CD14-positive monocyte (primary cell): ENCODE measurements at regions not wholly inside any gene's neighbourhood (a gene's known extent, or its start where the extent isn't known, plus 50 kb on each side); places are given as distances from the start of the nearest gene placed in this dataset.
"Not testable (repeated sequence)": the region's sequence is repeated elsewhere in the genome, so short reads cannot be mapped to it uniquely, and the experiment has no call there.

Experiments
- DNase-seq, 3 donors: peaks; one replicate each; pipeline ENCODE4 v3.0.0-alpha.2; 2011 to 2022
- H2AFZ ChIP-seq: 2 replicates; pipeline ENCODE4 v1.6.0; 2012; ENCODE audit warnings: mild to moderate bottlenecking, low read depth, low read length, inconsistent platforms; ENCODE audit not compliant: insufficient read depth, poor library complexity, severe bottlenecking
- H3K27ac ChIP-seq, 2 donors: 1 replicate in 1 of 2; 2 replicates in 1 of 2; pipeline ENCODE4 v1.5.1; 2012 to 2013; ENCODE audit warnings: low read length in 2 of 2, control low read depth in 1 of 2, inconsistent platforms in 1 of 2, low read depth in 1 of 2, mild to moderate bottlenecking in 1 of 2
- H3K27me3 ChIP-seq, 2 donors: one replicate each; pipeline versions ENCODE4 v1.6.0 to v1.6.1; 2011 to 2013; ENCODE audit warnings: low read length in 2 of 2; ENCODE audit not compliant: control insufficient read depth in 2 of 2, insufficient read depth in 2 of 2
- H3K36me3 ChIP-seq, 2 donors: replicated peaks in 1 of 2; 1 replicate in 1 of 2; 2 replicates in 1 of 2; pipeline versions ENCODE4 v1.5.1 to v1.6.1; 2012 to 2013; ENCODE audit warnings: low read length in 2 of 2, control low read depth in 1 of 2, inconsistent platforms in 1 of 2, mild to moderate bottlenecking in 1 of 2; ENCODE audit not compliant: insufficient read depth in 2 of 2, control insufficient read depth in 1 of 2
- H3K4me1 ChIP-seq, 2 donors: 1 replicate in 1 of 2; 2 replicates in 1 of 2; pipeline versions ENCODE4 v1.5.1 to v1.6.1; 2012 to 2013; ENCODE audit warnings: low read length in 2 of 2, control low read depth in 1 of 2, inconsistent platforms in 1 of 2, mild to moderate bottlenecking in 1 of 2, moderate library complexity in 1 of 2; ENCODE audit not compliant: insufficient read depth in 2 of 2, control insufficient read depth in 1 of 2
- H3K4me2 ChIP-seq: replicated peaks from 2 replicates; pipeline ENCODE3; 2012; ENCODE audit warnings: low read length, moderate library complexity, mild to moderate bottlenecking; ENCODE audit not compliant: poor library complexity, severe bottlenecking; ENCODE audit errors: extremely low read depth
- H3K4me3 ChIP-seq, 3 experiments: fragments of 200-600 bp in 1 of 3; sonication (generic) in 1 of 3; replicated peaks in 1 of 3; 1 replicate in 2 of 3; 2 replicates in 1 of 3; pipeline ENCODE4 v1.5.1; 2011 to 2013; ENCODE audit warnings: low read length in 3 of 3, mild to moderate bottlenecking in 3 of 3, control low read depth in 2 of 3, low read depth in 2 of 3, inconsistent platforms in 1 of 3, moderate library complexity in 1 of 3
- H3K79me2 ChIP-seq: 2 replicates; pipeline ENCODE4 v1.6.0; 2012; ENCODE audit warnings: mild to moderate bottlenecking, control low read depth, inconsistent platforms, low read length, moderate library complexity; ENCODE audit not compliant: insufficient read depth
- H3K9ac ChIP-seq: 2 replicates; pipeline ENCODE4 v1.6.0; 2017; ENCODE audit warnings: low read length, mild to moderate bottlenecking; ENCODE audit not compliant: insufficient read depth, poor library complexity, severe bottlenecking
- H3K9me3 ChIP-seq, 2 donors: replicated peaks in 1 of 2; 1 replicate in 1 of 2; 2 replicates in 1 of 2; pipeline versions ENCODE4 v1.5.1 to v1.6.1; 2012 to 2013; ENCODE audit warnings: low read length in 2 of 2, control low read depth in 1 of 2; ENCODE audit not compliant: control insufficient read depth in 1 of 2, insufficient read depth in 1 of 2
- H4K20me1 ChIP-seq: 2 replicates; pipeline ENCODE4 v1.6.0; 2012; ENCODE audit warnings: mild to moderate bottlenecking, low read length, control low read depth, moderate library complexity; ENCODE audit not compliant: insufficient read depth
- H3K27ac Mint-ChIP-seq, 7 donors: one replicate each; pipeline ENCODE4 v1.8.0; 2020; ENCODE audit warnings: mild to moderate bottlenecking in 7 of 7, mixed read lengths in 7 of 7, moderate library complexity in 6 of 7, inconsistent platforms in 2 of 7
- H3K27me3 Mint-ChIP-seq, 3 donors: one replicate each; pipeline ENCODE4 v1.8.0; 2021 to 2022; ENCODE audit warnings: low read depth in 3 of 3, mild to moderate bottlenecking in 3 of 3, mixed read lengths in 3 of 3, moderate library complexity in 3 of 3, inconsistent platforms in 1 of 3
- H3K36me3 Mint-ChIP-seq, 2 donors: one replicate each; pipeline ENCODE4 v1.8.0; 2020; ENCODE audit warnings: mixed read lengths in 2 of 2, inconsistent platforms in 1 of 2, mild to moderate bottlenecking in 1 of 2
- H3K4me1 Mint-ChIP-seq: one replicate; pipeline ENCODE4 v1.8.0; 2020; ENCODE audit warnings: mild to moderate bottlenecking, mixed read lengths
- H3K4me3 Mint-ChIP-seq, 2 donors: one replicate each; pipeline ENCODE4 v1.8.0; 2020; ENCODE audit warnings: mild to moderate bottlenecking in 2 of 2, mixed read lengths in 2 of 2, moderate library complexity in 1 of 2
- H3K9me3 Mint-ChIP-seq, 7 donors: one replicate each; pipeline ENCODE4 v1.8.0; 2020 to 2022; ENCODE audit warnings: mixed read lengths in 7 of 7, mild to moderate bottlenecking in 6 of 7, moderate library complexity in 6 of 7, inconsistent platforms in 2 of 7
- WGBS: methylation state at CpG from one replicate; pipeline ENCODE4 v1.1.5; 2013; ENCODE audit warnings: missing lambda C conversion rate; ENCODE audit not compliant: insufficient coverage; 5-methylcytosine and 5-hydroxymethylcytosine counted together
- intact Hi-C, 2 donors: fragments of 100-400 bp; cut with micrococcal nuclease; formaldehyde crosslinking; loops; one replicate each; pipeline versions ENCODE4 v1.15.0 to v1.15.1; 2023

DNA sequence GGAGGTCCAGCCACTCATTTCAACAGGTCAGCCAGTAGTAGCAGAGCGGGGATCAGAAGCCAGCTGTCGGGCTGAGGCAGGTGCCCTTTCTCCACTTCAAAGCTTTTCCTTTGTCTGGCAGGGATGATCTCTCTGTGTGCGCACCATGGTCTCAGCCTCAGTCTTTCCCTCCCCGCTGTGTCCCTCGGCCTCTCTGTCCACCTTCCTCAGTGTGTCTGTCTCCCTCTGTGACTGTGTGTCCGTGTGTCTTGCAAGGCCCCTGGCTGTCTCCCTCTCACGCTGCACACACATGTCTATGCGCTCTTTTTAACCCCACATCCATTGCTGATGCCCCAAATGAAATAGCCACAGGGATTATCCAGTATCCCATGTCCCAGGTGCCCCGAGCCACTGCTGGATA, 134.0 kb upstream of the ZNF469 start:
- not testable (repeated sequence) for H3K36me3 Mint-ChIP-seq

DNA sequence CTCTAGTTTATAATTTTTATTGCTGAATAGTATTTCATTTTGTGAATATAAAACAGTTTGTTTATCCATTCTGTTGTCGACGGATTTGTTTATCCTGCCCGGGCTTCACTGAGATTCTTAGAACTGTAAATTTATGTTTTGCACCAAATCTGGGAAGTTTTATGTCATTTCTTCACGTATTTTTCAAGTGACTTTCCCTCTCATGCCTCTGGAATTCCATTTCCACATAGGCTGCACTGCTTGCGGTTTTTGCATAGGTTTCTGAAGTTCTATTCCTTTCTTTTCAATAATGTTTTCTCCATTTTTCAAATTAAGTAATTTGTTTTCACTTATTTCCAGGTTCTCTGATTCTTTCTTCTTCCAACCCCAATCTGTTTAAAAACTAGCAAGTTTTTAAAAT, 132.4 kb upstream of the ZNF469 start:
- H3K9ac ChIP-seq, H4K20me1 ChIP-seq, H3K27me3 ChIP-seq, H3K9me3 ChIP-seq, H3K4me3 Mint-ChIP-seq, H3K4me1 Mint-ChIP-seq, H3K36me3 ChIP-seq, H2AFZ ChIP-seq, H3K36me3 Mint-ChIP-seq, H3K4me3 ChIP-seq, H3K27ac ChIP-seq, H3K27ac Mint-ChIP-seq, H3K79me2 ChIP-seq, H3K4me2 ChIP-seq, H3K4me1 ChIP-seq, H3K27me3 Mint-ChIP-seq, intact Hi-C loops, DNase-seq: not testable (repeated sequence)
- WGBS, result 92% methylated on average over 4 of the region's 5 CpGs
- H3K9me3 Mint-ChIP-seq, result peaks cover 0 to 11% (median 7%) of the 10 kb centered on the region in 7 donors

More for the DNA sequence above, 134.0 kb upstream of the ZNF469 start:
- H3K4me1 Mint-ChIP-seq, H3K27ac ChIP-seq, H3K9me3 Mint-ChIP-seq, H2AFZ ChIP-seq, H3K79me2 ChIP-seq, H4K20me1 ChIP-seq, H3K36me3 ChIP-seq, DNase-seq, H3K9me3 ChIP-seq, H3K9ac ChIP-seq, H3K4me3 ChIP-seq, H3K27ac Mint-ChIP-seq, H3K4me2 ChIP-seq, H3K4me3 Mint-ChIP-seq, intact Hi-C loops, H3K27me3 ChIP-seq, H3K4me1 ChIP-seq: not testable (repeated sequence)
- WGBS, result 88% methylated on average over 4 of the region's 9 CpGs
- H3K27me3 Mint-ChIP-seq, result peaks cover 5 to 10% (median 5%) of the 10 kb centered on the region in 3 donors

DNA sequence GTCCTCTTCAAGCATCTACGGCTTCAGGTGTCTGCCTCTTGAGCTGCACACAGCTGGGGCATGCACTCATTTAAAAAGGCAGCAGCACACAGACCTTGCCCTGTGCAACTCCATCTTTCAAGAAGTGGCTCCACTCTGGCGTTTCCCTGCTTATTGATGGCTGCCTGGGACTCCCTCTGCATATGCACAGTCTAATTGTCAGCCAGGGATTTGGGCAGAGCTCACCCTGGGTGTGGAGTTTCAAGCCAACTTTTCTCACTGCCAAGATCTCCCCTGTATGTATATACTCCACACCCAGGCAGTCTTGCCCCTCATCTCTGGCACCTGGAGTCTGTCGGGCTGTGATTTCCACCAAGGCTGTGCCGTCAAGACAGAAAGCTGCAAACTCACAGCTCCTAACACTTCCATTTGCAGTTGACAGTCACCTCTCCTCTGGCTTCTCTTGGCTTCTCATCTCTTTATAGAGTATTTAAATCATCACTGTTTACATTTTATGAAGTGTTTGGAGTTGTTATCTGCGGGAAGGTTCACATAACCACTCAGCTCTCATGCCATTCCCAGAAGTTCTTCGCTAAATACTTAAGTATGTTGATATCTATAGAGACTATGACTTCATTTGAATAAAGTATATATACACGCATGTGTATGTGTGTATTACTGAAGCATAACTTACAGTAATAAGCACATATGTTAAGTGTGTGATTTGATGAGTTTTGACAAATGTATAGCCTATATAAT, 130.5 kb upstream of the ZNF469 start:
- DNase-seq, H3K4me3 ChIP-seq, H3K9me3 ChIP-seq, H3K36me3 Mint-ChIP-seq, H3K27me3 ChIP-seq, H3K27ac Mint-ChIP-seq, intact Hi-C loops, H3K79me2 ChIP-seq, H3K4me3 Mint-ChIP-seq, H3K4me1 ChIP-seq, H4K20me1 ChIP-seq, H3K9ac ChIP-seq, H3K27ac ChIP-seq, H3K36me3 ChIP-seq, H2AFZ ChIP-seq, H3K4me1 Mint-ChIP-seq, H3K4me2 ChIP-seq: not testable (repeated sequence)
- WGBS, result no CpG with 5 or more reads among the region's 7 CpGs
- peaks cover 7 to 12% (median 11%) of the 10 kb centered on the region in 3 donors for H3K27me3 Mint-ChIP-seq
- H3K9me3 Mint-ChIP-seq, result peaks cover 5 to 21% (median 11%) of the 10 kb centered on the region in 7 donors

DNA sequence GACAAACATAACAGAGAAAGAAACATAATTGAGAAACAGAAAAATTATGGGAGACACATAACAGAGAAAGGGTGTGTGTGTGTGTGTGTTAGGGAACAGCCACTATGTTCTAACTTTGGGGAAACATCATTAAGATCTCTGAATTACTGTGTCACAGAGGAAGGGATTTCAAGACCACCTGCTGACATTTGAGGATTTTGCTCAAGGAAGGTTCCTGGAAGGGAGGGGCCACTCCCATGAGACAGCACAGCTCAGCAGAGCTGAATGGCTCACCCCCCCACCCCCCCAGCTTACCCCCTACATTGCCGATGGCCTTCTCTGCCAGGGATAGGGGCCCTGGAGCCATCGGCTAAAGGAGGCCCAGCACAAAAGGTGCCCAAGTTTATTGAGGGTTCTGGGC, 124.6 kb upstream of the ZNF469 start:
- H3K36me3 Mint-ChIP-seq, H3K4me3 Mint-ChIP-seq, DNase-seq, H3K9ac ChIP-seq, H3K27ac ChIP-seq, H4K20me1 ChIP-seq, H3K79me2 ChIP-seq, intact Hi-C loops, H3K9me3 ChIP-seq, H3K4me1 ChIP-seq, H3K4me2 ChIP-seq, H3K36me3 ChIP-seq, H3K27ac Mint-ChIP-seq, H3K4me3 ChIP-seq, H3K4me1 Mint-ChIP-seq, H2AFZ ChIP-seq: not testable (repeated sequence)
- no CpG with 5 or more reads among the region's 2 CpGs for WGBS
- Mint-ChIP-seq H3K9me3 (peaks cover 5 to 19% (median 11%) of the 10 kb centered on the region in 7 donors), H3K27me3 (peaks cover 32 to 53% (median 35%) of the 10 kb centered on the region in 3 donors)
- H3K27me3 ChIP-seq, result peaks cover 3 to 20% of the 10 kb centered on the region in 2 donors
